ENCODE measurements at regions not wholly inside any gene's neighbourhood (a gene's known extent, or its start where the extent isn't known, plus 50 kb on each side); places are given as distances from the start of the nearest gene placed in this dataset.

DNA sequence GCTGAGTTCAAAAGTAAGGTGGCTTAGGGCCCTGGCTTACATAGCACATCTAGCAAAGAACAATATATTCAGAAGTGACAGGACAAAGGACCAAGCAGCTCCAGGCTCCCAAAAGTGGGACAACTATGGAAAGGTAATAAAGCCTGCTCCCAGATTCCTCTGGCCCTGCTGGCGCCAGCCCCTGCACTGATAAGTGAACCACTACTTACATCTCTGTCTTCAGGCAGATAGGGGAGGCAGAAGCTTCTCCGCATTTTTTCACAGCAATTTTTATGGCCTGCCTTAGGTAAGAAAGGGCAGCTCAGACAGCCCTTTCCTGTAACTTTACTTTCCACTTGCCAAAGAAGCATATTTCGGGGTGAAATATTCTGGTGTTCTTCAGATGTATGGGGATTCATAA is 83.9 kb downstream of the MTNR1A start:
- no peak overlapping the region for H3K4me2 ChIP-seq (ENCODE audit: control insufficient read depth, insufficient read depth)
- no peak overlapping the region for H3K9ac ChIP-seq (ENCODE audit: control insufficient read depth, insufficient read depth, low read length)
- H3K9me3 ChIP-seq (replicated peaks; ENCODE audit: control insufficient read depth, insufficient read depth, low read length), result no peaks in the 10 kb centered on the region
- no peaks in the 10 kb centered on the region for H3K4me1 ChIP-seq (ENCODE audit: control insufficient read depth, insufficient read depth, low read length)
- no peaks in the 10 kb centered on the region for H3K79me2 ChIP-seq (ENCODE audit: control insufficient read depth, insufficient read depth, low read length)
- BruUV-seq (replicated peaks), result no TSS peak
- H3K36me3 ChIP-seq (ENCODE audit: control insufficient read depth in 2 of 2, insufficient read depth in 2 of 2, low read length in 1 of 2), result no peaks in the 10 kb centered on the region
- no peak overlapping the region for H2AFZ ChIP-seq (ENCODE audit: control insufficient read depth, low read depth, low read length)
- CTCF ChIA-PET, result no interaction called here
- in situ Hi-C loops (cut with MboI), result no loop called here
- POLR2A ChIA-PET, result no interaction called here
- intact Hi-C loops (cut with micrococcal nuclease; ENCODE audit: unreplicated experiment), result loop anchor here (10.0 kb wide), 1 partner anchor 113 kb away; no protein-coding TSS in a partner anchor
- H3K4me3 ChIP-seq, result no peak overlapping the region
- SMC1A ChIA-PET (ENCODE audit: uncharacterized antibody, unreplicated experiment), result no interaction called here
- DNase-seq (ENCODE audit: low read depth, low spot score) (no peak), FAIRE-seq (no peak), ATAC-seq (no peak)
- no peaks in the 10 kb centered on the region for H4K20me1 ChIP-seq (ENCODE audit: control insufficient read depth, insufficient read depth)
- no peaks in the 10 kb centered on the region for H3K27me3 ChIP-seq (replicated peaks in 1 of 2; ENCODE audit: control insufficient read depth in 2 of 2, insufficient read depth in 2 of 2, low read length in 1 of 2)
- TF ChIP-seq MLLT1 (IDR thresholded peaks at IDR 0.05) (no peak), E2F4 (IDR thresholded peaks at IDR 0.05; ENCODE audit: low read depth, low read length) (no peak), ZBTB40 (IDR thresholded peaks at IDR 0.05; ENCODE audit: borderline replicate concordance) (no peak), POLR2AphosphoS5 (IDR thresholded peaks at IDR 0.05; ENCODE audit: low read length) (no peak), MTA2 (IDR thresholded peaks at IDR 0.05; ENCODE audit: low read depth) (no peak), IKZF1 (conservative IDR thresholded peaks at IDR 0.05) (no peak), TCF12 (IDR thresholded peaks at IDR 0.05; ENCODE audit: low read depth, low read length) (no peak), MYC (IDR thresholded peaks at IDR 0.05; ENCODE audit: insufficient read depth, insufficient read length, insufficient replicate concordance, low read length, severe bottlenecking) (no peak), RFX5 (IDR thresholded peaks at IDR 0.05; ENCODE audit: low read depth, low read length) (no peak)
- TF ChIP-seq, protein P1, sequence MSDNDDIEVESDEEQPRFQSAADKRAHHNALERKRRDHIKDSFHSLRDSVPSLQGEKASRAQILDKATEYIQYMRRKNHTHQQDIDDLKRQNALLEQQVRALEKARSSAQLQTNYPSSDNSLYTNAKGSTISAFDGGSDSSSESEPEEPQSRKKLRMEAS (IDR thresholded peaks at IDR 0.05; ENCODE audit: low read depth, low read length), result no peak
- WGBS (ENCODE audit: insufficient coverage, insufficient replicate concordance, low lambda C conversion rate, missing lambda C conversion rate), result 33% methylated on average over 3 of the region's 3 CpGs
- RAD21 ChIA-PET (ENCODE audit: unreplicated experiment), result no interaction called here
- H3K27ac ChIP-seq (ENCODE audit: control insufficient read depth, insufficient read depth), result no peak overlapping the region

Measured in GM12878 (cell line).